ENCODE measurements at regions not wholly inside any gene's neighbourhood (a gene's known extent, or its start where the extent isn't known, plus 50 kb on each side); places are given as distances from the start of the nearest gene placed in this dataset.

DNA sequence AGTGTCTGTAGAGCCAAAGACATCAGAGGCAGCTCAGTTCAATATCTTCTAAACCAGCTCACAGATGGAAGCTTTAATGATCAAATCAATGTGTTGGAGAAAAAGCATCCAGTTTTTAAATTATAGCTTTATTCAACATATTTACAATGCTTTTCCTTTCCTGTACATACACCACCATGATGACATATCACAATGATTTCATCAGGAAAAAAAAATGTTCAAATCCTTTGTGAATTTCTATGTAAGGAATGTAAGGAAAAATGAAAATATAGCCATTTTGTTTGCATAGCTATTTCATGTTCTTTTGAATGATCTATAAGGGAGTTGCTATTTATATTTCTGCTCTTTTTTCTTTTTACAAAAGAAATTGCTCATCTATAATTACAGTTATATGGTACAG lies 134.7 kb upstream of the CDH20 start:
- TF ChIP-seq, protein P1, sequence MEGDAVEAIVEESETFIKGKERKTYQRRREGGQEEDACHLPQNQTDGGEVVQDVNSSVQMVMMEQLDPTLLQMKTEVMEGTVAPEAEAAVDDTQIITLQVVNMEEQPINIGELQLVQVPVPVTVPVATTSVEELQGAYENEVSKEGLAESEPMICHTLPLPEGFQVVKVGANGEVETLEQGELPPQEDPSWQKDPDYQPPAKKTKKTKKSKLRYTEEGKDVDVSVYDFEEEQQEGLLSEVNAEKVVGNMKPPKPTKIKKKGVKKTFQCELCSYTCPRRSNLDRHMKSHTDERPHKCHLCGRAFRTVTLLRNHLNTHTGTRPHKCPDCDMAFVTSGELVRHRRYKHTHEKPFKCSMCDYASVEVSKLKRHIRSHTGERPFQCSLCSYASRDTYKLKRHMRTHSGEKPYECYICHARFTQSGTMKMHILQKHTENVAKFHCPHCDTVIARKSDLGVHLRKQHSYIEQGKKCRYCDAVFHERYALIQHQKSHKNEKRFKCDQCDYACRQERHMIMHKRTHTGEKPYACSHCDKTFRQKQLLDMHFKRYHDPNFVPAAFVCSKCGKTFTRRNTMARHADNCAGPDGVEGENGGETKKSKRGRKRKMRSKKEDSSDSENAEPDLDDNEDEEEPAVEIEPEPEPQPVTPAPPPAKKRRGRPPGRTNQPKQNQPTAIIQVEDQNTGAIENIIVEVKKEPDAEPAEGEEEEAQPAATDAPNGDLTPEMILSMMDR (IDR thresholded peaks at IDR 0.05; ENCODE audit: low read length) = no peak
- no peak for TF ChIP-seq EZH2 (IDR thresholded peaks at IDR 0.05; ENCODE audit: borderline replicate concordance, low read length)

All from OCI-LY1 (cell line).